H9 (cell line): ENCODE measurements at regions not wholly inside any gene's neighbourhood (a gene's known extent, or its start where the extent isn't known, plus 50 kb on each side); places are given as distances from the start of the nearest gene placed in this dataset.

Source experiments
- DNase-seq: peaks from one replicate; pipeline ENCODE4 v3.0.0-alpha.2; 2017
- H2AFZ ChIP-seq: one replicate; pipeline ENCODE4 v1.6.1; 2013; ENCODE audit warnings: mild to moderate bottlenecking, low read length, control low read depth, moderate library complexity
- H2AK5ac ChIP-seq: 2 replicates; pipeline ENCODE4 v1.6.1; 2013; ENCODE audit warnings: low read length, control low read depth, mixed read lengths; ENCODE audit not compliant: insufficient read length
- H2BK120ac ChIP-seq: one replicate; pipeline ENCODE4 v1.6.1; 2013; ENCODE audit warnings: low read depth, mild to moderate bottlenecking, low read length, control low read depth, inconsistent platforms; ENCODE audit not compliant: poor library complexity, severe bottlenecking
- H2BK12ac ChIP-seq: 2 replicates; pipeline ENCODE4 v1.6.1; 2013; ENCODE audit warnings: low read length, control low read depth, mixed read lengths, low read depth; ENCODE audit not compliant: insufficient read length
- H2BK15ac ChIP-seq: 2 replicates; pipeline ENCODE4 v1.6.1; 2013; ENCODE audit warnings: low read depth, low read length, control low read depth
- H2BK20ac ChIP-seq: one replicate; pipeline ENCODE4 v1.6.1; 2013; ENCODE audit warnings: low read depth, mild to moderate bottlenecking, low read length, control low read depth, inconsistent platforms; ENCODE audit not compliant: poor library complexity, severe bottlenecking
- H2BK5ac ChIP-seq: 2 replicates; pipeline ENCODE4 v1.6.1; 2013; ENCODE audit warnings: low read length, control low read depth, mixed read lengths; ENCODE audit not compliant: insufficient read length
- H3K14ac ChIP-seq: 2 replicates; pipeline ENCODE4 v1.6.1; 2013; ENCODE audit warnings: low read length, control low read depth; ENCODE audit not compliant: insufficient read depth
- H3K18ac ChIP-seq: 2 replicates; pipeline ENCODE4 v1.6.1; 2013; ENCODE audit warnings: low read depth, mild to moderate bottlenecking, mixed read lengths, low read length, control low read depth; ENCODE audit not compliant: insufficient read length
- H3K23ac ChIP-seq: 2 replicates; pipeline ENCODE4 v1.6.1; 2013; ENCODE audit warnings: low read length, control low read depth, mixed read lengths, low read depth; ENCODE audit not compliant: insufficient read length
- H3K23me2 ChIP-seq: 2 replicates; pipeline ENCODE4 v1.6.1; 2013; ENCODE audit warnings: low read depth, mild to moderate bottlenecking, mixed read lengths, low read length, control low read depth; ENCODE audit not compliant: insufficient read length, poor library complexity, severe bottlenecking
- H3K27ac ChIP-seq: 2 replicates; pipeline ENCODE4 v1.5.1; 2013; ENCODE audit warnings: low read length, control low read depth, mixed read lengths, low read depth; ENCODE audit not compliant: insufficient read length
- H3K27me3 ChIP-seq: 2 replicates; pipeline ENCODE4 v1.6.1; 2013; ENCODE audit warnings: low read length, control low read depth, inconsistent platforms; ENCODE audit not compliant: insufficient read depth
- H3K4ac ChIP-seq: 2 replicates; pipeline ENCODE4 v1.6.1; 2013; ENCODE audit warnings: low read depth, mild to moderate bottlenecking, control low read depth, inconsistent platforms, low read length, moderate library complexity
- H3K4me1 ChIP-seq: 2 replicates; pipeline ENCODE4 v1.6.1; 2013; ENCODE audit warnings: low read length, control low read depth, inconsistent platforms; ENCODE audit not compliant: insufficient read depth
- H3K4me2 ChIP-seq: 2 replicates; pipeline ENCODE4 v1.6.1; 2013; ENCODE audit warnings: low read length, control low read depth, mixed read lengths; ENCODE audit not compliant: insufficient read length, insufficient read depth
- H3K56ac ChIP-seq: 2 replicates; pipeline ENCODE4 v1.6.1; 2013; ENCODE audit warnings: low read depth, mild to moderate bottlenecking, mixed read lengths, low read length, control low read depth; ENCODE audit not compliant: insufficient read length
- H3K79me1 ChIP-seq: 2 replicates; pipeline ENCODE4 v1.6.1; 2013; ENCODE audit warnings: low read depth, mild to moderate bottlenecking, moderate library complexity, low read length, control low read depth, inconsistent platforms; ENCODE audit not compliant: insufficient read depth, poor library complexity, severe bottlenecking
- H3K79me2 ChIP-seq: 2 replicates; pipeline ENCODE4 v1.6.1; 2013; ENCODE audit warnings: low read length, control low read depth, inconsistent platforms; ENCODE audit not compliant: insufficient read depth
- H3K9ac ChIP-seq: 2 replicates; pipeline ENCODE4 v1.6.1; 2013; ENCODE audit warnings: low read length, control low read depth, mixed read lengths; ENCODE audit not compliant: insufficient read length; ENCODE audit errors: extremely low read depth
- H3K9me3 ChIP-seq: one replicate; pipeline ENCODE4 v1.6.1; 2013; ENCODE audit warnings: low read depth, low read length, inconsistent platforms; ENCODE audit not compliant: control insufficient read depth
- H3T11ph ChIP-seq: one replicate; pipeline ENCODE4 v1.6.1; 2013; ENCODE audit warnings: mild to moderate bottlenecking, low read length, control low read depth, inconsistent platforms
- H4K20me1 ChIP-seq: one replicate; pipeline ENCODE4 v1.6.1; 2013; ENCODE audit not compliant: control insufficient read depth, insufficient read length, insufficient read depth
- H4K5ac ChIP-seq: 2 replicates; pipeline ENCODE4 v1.6.1; 2013; ENCODE audit warnings: low read depth, mild to moderate bottlenecking, mixed read lengths, low read length, control low read depth; ENCODE audit not compliant: insufficient read length
- H4K8ac ChIP-seq: replicated peaks from 2 replicates; pipeline ENCODE4 v1.6.1; 2013; ENCODE audit warnings: low read length, control low read depth, mixed read lengths, low read depth; ENCODE audit not compliant: insufficient read length
- H4K91ac ChIP-seq: 2 replicates; pipeline ENCODE4 v1.6.1; 2013; ENCODE audit warnings: low read depth, mild to moderate bottlenecking, moderate library complexity, mixed read lengths, low read length, control low read depth; ENCODE audit not compliant: insufficient read length
- H3K27ac Mint-ChIP-seq, 3 experiments: 2 replicates in 2 of 3; 3 replicates in 1 of 3; pipeline ENCODE4 v1.8.0; 2020 to 2021; ENCODE audit warnings: mixed read lengths in 3 of 3, mild to moderate bottlenecking in 1 of 3, moderate library complexity in 1 of 3
- H3K27me3 Mint-ChIP-seq: 2 replicates; pipeline ENCODE4 v1.8.0; 2021; ENCODE audit warnings: low read depth, mild to moderate bottlenecking, moderate library complexity, mixed read lengths
- H3K36me3 Mint-ChIP-seq, 3 experiments: 2 replicates in 2 of 3; 3 replicates in 1 of 3; pipeline ENCODE4 v1.8.0; 2020 to 2021; ENCODE audit warnings: low read depth in 3 of 3, mixed read lengths in 3 of 3; ENCODE audit not compliant: insufficient read depth in 1 of 3
- H3K4me1 Mint-ChIP-seq, 2 experiments: 2 replicates each; pipeline ENCODE4 v1.8.0; 2020; ENCODE audit warnings: mixed read lengths in 2 of 2
- H3K4me3 Mint-ChIP-seq, 2 experiments: 2 replicates in 1 of 2; 3 replicates in 1 of 2; pipeline ENCODE4 v1.8.0; 2020 to 2021; ENCODE audit warnings: mild to moderate bottlenecking in 2 of 2, mixed read lengths in 2 of 2, moderate library complexity in 1 of 2
- H3K9me3 Mint-ChIP-seq, 2 experiments: 2 replicates in 1 of 2; 3 replicates in 1 of 2; pipeline ENCODE4 v1.8.0; 2020; ENCODE audit warnings: mild to moderate bottlenecking in 2 of 2, mixed read lengths in 2 of 2, moderate library complexity in 1 of 2
- CTCF ChIP-seq: fragments of 200-600 bp; sonication (generic); conservative IDR thresholded peaks from 3 replicates; pipeline ENCODE4 v1.8.0; 2021; ENCODE audit warnings: antibody characterized with exemption, mild to moderate bottlenecking
- WGBS: extraction: QIAGEN DNeasy Blood & Tissue Kit; methylation state at CpG from one replicate; pipeline ENCODE4 v1.1.7; 2013; ENCODE audit warnings: missing lambda C conversion rate, low lambda C conversion rate, mixed read lengths; ENCODE audit not compliant: insufficient read length; ENCODE audit errors: extremely low coverage; 5-methylcytosine and 5-hydroxymethylcytosine counted together

- H3K4me3 Mint-ChIP-seq, result no peak overlapping the region
- Histone ChIP-seq H3K4me2 (no peak overlapping the region), H2BK5ac (no peak overlapping the region), H3K27ac (no peak overlapping the region), H4K5ac (no peak overlapping the region), H4K91ac (no peak overlapping the region), H4K20me1 (no peaks in the 10 kb centered on the region), H3K14ac (no peak overlapping the region), H3K9ac (no peak overlapping the region), H2BK12ac (no peak overlapping the region), H3K79me1 (no peaks in the 10 kb centered on the region), H3K4me1 (no peaks in the 10 kb centered on the region), H3K4ac (no peak overlapping the region), H2BK15ac (no peak overlapping the region), H3K79me2 (no peaks in the 10 kb centered on the region), H3T11ph (no peak overlapping the region), H3K56ac (no peak overlapping the region), H2BK20ac (no peak overlapping the region), H3K18ac (no peak overlapping the region), H2AK5ac (no peak overlapping the region), H4K8ac (no peak overlapping the region), H2AFZ (no peak overlapping the region), H2BK120ac (no peak overlapping the region), H3K27me3 (no peaks in the 10 kb centered on the region), H3K23ac (no peak overlapping the region), H3K23me2 (no peaks in the 10 kb centered on the region), H3K9me3 (no peaks in the 10 kb centered on the region)
- H3K9me3 Mint-ChIP-seq, result peaks cover 3 to 7% of the 10 kb centered on the region in 2 experiments; a peak in 4 of 5 replicates
- no peak for TF ChIP-seq CTCF
- H3K4me1 Mint-ChIP-seq, result no peaks in the 10 kb centered on the region
- H3K27ac Mint-ChIP-seq, result no peak overlapping the region
- no peak for DNase-seq
- H3K27me3 Mint-ChIP-seq, result peaks cover 2% of the 10 kb centered on the region
- peaks cover 0 to 5% (median 0%) of the 10 kb centered on the region in 3 experiments; a peak in 2 of 7 replicates for H3K36me3 Mint-ChIP-seq
- WGBS, result no CpG with 5 or more reads among the region's 1 CpG
Observed at GRCh38 chr7:52518869-52519268, 516.6 kb upstream of the POM121L12 start.
